ENCODE measurements at regions not wholly inside any gene's neighbourhood (a gene's known extent, or its start where the extent isn't known, plus 50 kb on each side); places are given as distances from the start of the nearest gene placed in this dataset.

GRCh38 chr13:74675972-74676371 is 541.8 kb upstream of the KLF12 start:
- Histone ChIP-seq H3K36me3 (ENCODE audit: control insufficient read depth, low read length) (no peaks in the 10 kb centered on the region), H3F3A (ENCODE audit: control insufficient read depth, insufficient read depth) (no peaks in the 10 kb centered on the region), H3K4me1 (ENCODE audit: control insufficient read depth, low read length) (no peaks in the 10 kb centered on the region), H3K9me2 (replicated peaks; ENCODE audit: control insufficient read depth, low read length) (no peaks in the 10 kb centered on the region), H3K27me3 (ENCODE audit: control insufficient read depth, low read length) (no peaks in the 10 kb centered on the region), H3K4me2 (ENCODE audit: low read length) (no peak overlapping the region), H3K27ac (ENCODE audit: low read depth, low read length) (no peak overlapping the region), H4K20me1 (ENCODE audit: control insufficient read depth, insufficient read depth, low read depth, low read length) (no peaks in the 10 kb centered on the region), H3K4me3 (ENCODE audit: low read length) (no peak overlapping the region), H3K79me2 (ENCODE audit: control insufficient read depth, low read length) (no peaks in the 10 kb centered on the region), H3K9me3 (ENCODE audit: control insufficient read depth, insufficient read depth, low read length) (no peaks in the 10 kb centered on the region)
- TF ChIP-seq EZH2phosphoT487 (IDR thresholded peaks at IDR 0.05; ENCODE audit: borderline replicate concordance, low read length) (no peak), CTCF (IDR thresholded peaks at IDR 0.05; ENCODE audit: low read depth, low read length, poor library complexity, severe bottlenecking) (no peak)

GRCh38 chr13:74675182-74675581 is 541.0 kb upstream of the KLF12 start:
- no peaks in the 10 kb centered on the region for H3F3A ChIP-seq (ENCODE audit: control insufficient read depth, insufficient read depth)
- no peaks in the 10 kb centered on the region for H3K9me2 ChIP-seq (replicated peaks; ENCODE audit: control insufficient read depth, low read length)
- H3K9me3 ChIP-seq (ENCODE audit: control insufficient read depth, insufficient read depth, low read length) = no peaks in the 10 kb centered on the region
- no peaks in the 10 kb centered on the region for H3K36me3 ChIP-seq (ENCODE audit: control insufficient read depth, low read length)
- TF ChIP-seq CTCF (IDR thresholded peaks at IDR 0.05; ENCODE audit: low read depth, low read length, poor library complexity, severe bottlenecking) (no peak), EZH2phosphoT487 (IDR thresholded peaks at IDR 0.05; ENCODE audit: borderline replicate concordance, low read length) (no peak)
- no peak overlapping the region for H3K4me2 ChIP-seq (ENCODE audit: low read length)
- no peaks in the 10 kb centered on the region for H3K79me2 ChIP-seq (ENCODE audit: control insufficient read depth, low read length)
- H4K20me1 ChIP-seq (ENCODE audit: control insufficient read depth, insufficient read depth, low read depth, low read length) = no peaks in the 10 kb centered on the region
- no peak overlapping the region for H3K27ac ChIP-seq (ENCODE audit: low read depth, low read length)
- no peak overlapping the region for H3K4me3 ChIP-seq (ENCODE audit: low read length)
- no peaks in the 10 kb centered on the region for H3K4me1 ChIP-seq (ENCODE audit: control insufficient read depth, low read length)
- no peaks in the 10 kb centered on the region for H3K27me3 ChIP-seq (ENCODE audit: control insufficient read depth, low read length)

GRCh38 chr13:74674720-74675119 is 540.5 kb upstream of the KLF12 start:
- Histone ChIP-seq H3K4me2 (ENCODE audit: low read length) (no peak overlapping the region), H3K4me1 (ENCODE audit: control insufficient read depth, low read length) (no peaks in the 10 kb centered on the region), H3K27me3 (ENCODE audit: control insufficient read depth, low read length) (no peaks in the 10 kb centered on the region), H3K9me3 (ENCODE audit: control insufficient read depth, insufficient read depth, low read length) (no peaks in the 10 kb centered on the region), H3K79me2 (ENCODE audit: control insufficient read depth, low read length) (no peaks in the 10 kb centered on the region), H3K4me3 (ENCODE audit: low read length) (no peak overlapping the region), H3F3A (ENCODE audit: control insufficient read depth, insufficient read depth) (no peaks in the 10 kb centered on the region), H3K36me3 (ENCODE audit: control insufficient read depth, low read length) (no peaks in the 10 kb centered on the region), H3K27ac (ENCODE audit: low read depth, low read length) (no peak overlapping the region), H3K9me2 (replicated peaks; ENCODE audit: control insufficient read depth, low read length) (no peaks in the 10 kb centered on the region), H4K20me1 (ENCODE audit: control insufficient read depth, insufficient read depth, low read depth, low read length) (no peaks in the 10 kb centered on the region)
- TF ChIP-seq EZH2phosphoT487 (IDR thresholded peaks at IDR 0.05; ENCODE audit: borderline replicate concordance, low read length) = no peak

- no peaks in the 10 kb centered on the region for H3K27me3 ChIP-seq (ENCODE audit: control insufficient read depth, low read length)
- H3K4me1 ChIP-seq (ENCODE audit: control insufficient read depth, low read length) = no peaks in the 10 kb centered on the region
- H3F3A ChIP-seq (ENCODE audit: control insufficient read depth, insufficient read depth) = no peaks in the 10 kb centered on the region
- H4K20me1 ChIP-seq (ENCODE audit: control insufficient read depth, insufficient read depth, low read depth, low read length) = no peaks in the 10 kb centered on the region
- H3K9me2 ChIP-seq (replicated peaks; ENCODE audit: control insufficient read depth, low read length) = no peaks in the 10 kb centered on the region
- H3K79me2 ChIP-seq (ENCODE audit: control insufficient read depth, low read length) = no peaks in the 10 kb centered on the region
- H3K4me2 ChIP-seq (ENCODE audit: low read length) = no peak overlapping the region
- no peak overlapping the region for H3K4me3 ChIP-seq (ENCODE audit: low read length)
- no peak for TF ChIP-seq EZH2phosphoT487 (IDR thresholded peaks at IDR 0.05; ENCODE audit: borderline replicate concordance, low read length)
- no peak for TF ChIP-seq CTCF (IDR thresholded peaks at IDR 0.05; ENCODE audit: low read depth, low read length, poor library complexity, severe bottlenecking)
- no peak overlapping the region for H3K27ac ChIP-seq (ENCODE audit: low read depth, low read length)
- no peaks in the 10 kb centered on the region for H3K36me3 ChIP-seq (ENCODE audit: control insufficient read depth, low read length)
- H3K9me3 ChIP-seq (ENCODE audit: control insufficient read depth, insufficient read depth, low read length) = no peaks in the 10 kb centered on the region
Measured at GRCh38 chr13:74669149-74669548, 534.9 kb upstream of the KLF12 start.
